ENCODE measurements at regions not wholly inside any gene's neighbourhood (a gene's known extent, or its start where the extent isn't known, plus 50 kb on each side); places are given as distances from the start of the nearest gene placed in this dataset.

DNA sequence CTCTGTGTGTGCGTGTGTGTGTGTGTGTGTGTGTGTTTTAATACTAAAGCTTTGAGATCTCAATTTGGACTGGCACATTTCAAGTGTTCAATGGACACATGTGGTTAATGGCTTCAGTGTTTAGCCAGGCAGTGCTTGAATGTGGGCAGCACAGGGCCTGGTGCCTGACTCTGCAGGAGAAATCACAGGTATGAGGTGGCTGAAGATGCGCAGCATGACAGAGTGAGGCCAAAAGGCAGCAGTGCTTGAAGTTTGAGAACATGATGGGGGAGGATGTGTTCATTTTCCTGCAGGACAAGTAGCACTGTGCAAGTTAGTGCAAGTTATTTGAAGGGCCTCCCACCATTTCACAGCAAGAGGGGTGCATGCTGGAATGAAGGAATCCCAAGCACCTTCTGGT, 620.5 kb upstream of the TBL1XR1 start (continued):
- TF ChIP-seq BACH1 (IDR thresholded peaks at IDR 0.05; ENCODE audit: low read length): no peak
- TF ChIP-seq EP300 (IDR thresholded peaks at IDR 0.05; ENCODE audit: borderline replicate concordance in 1 of 2, low read depth in 2 of 2, low read length in 2 of 2): no peak
